Urinary bladder (tissue), 3 donors: ENCODE measurements at regions not wholly inside any gene's neighbourhood (a gene's known extent, or its start where the extent isn't known, plus 50 kb on each side); places are given as distances from the start of the nearest gene placed in this dataset.

ENCODE experiments used
- DNase-seq: peaks from one replicate; pipeline ENCODE4 v3.0.0-alpha.2; 2015; ENCODE audit errors: extremely low spot score
- H3K27ac ChIP-seq: one replicate; pipeline ENCODE4 v1.5.1; 2013; ENCODE audit warnings: low read depth, mild to moderate bottlenecking, moderate library complexity
- H3K36me3 ChIP-seq: one replicate; pipeline ENCODE4 v1.6.1; 2013; ENCODE audit warnings: mild to moderate bottlenecking, moderate library complexity; ENCODE audit not compliant: insufficient read depth
- H3K4me1 ChIP-seq: one replicate; pipeline ENCODE4 v1.6.1; 2013; ENCODE audit warnings: mild to moderate bottlenecking, moderate library complexity; ENCODE audit not compliant: insufficient read depth
- H3K4me3 ChIP-seq: one replicate; pipeline ENCODE4 v1.5.1; 2013; ENCODE audit warnings: low read depth, low read length
- WGBS: extraction: QIAGEN DNeasy Blood & Tissue Kit; methylation state at CpG from one replicate; pipeline ENCODE4 v1.1.7; 2013; 5-methylcytosine and 5-hydroxymethylcytosine counted together
- donor health status: healthy with polysubstance abuse.
- donor health status: healthy.

GRCh38 chr1:29861446-29861845 is 625.1 kb downstream of the PTPRU start:
- Histone ChIP-seq H3K4me1 (no peaks in the 10 kb centered on the region), H3K27ac (no peak overlapping the region), H3K4me3 (no peak overlapping the region), H3K36me3 (no peaks in the 10 kb centered on the region)
- no peak for DNase-seq
- WGBS, result 90% methylated on average over 1 of the region's 1 CpG

GRCh38 chr1:29860681-29861080 is 624.4 kb downstream of the PTPRU start:
- Histone ChIP-seq H3K4me3 (no peak overlapping the region), H3K27ac (no peak overlapping the region), H3K4me1 (no peaks in the 10 kb centered on the region), H3K36me3 (no peaks in the 10 kb centered on the region)
- WGBS, result 99% methylated on average over 2 of the region's 2 CpGs
- no peak for DNase-seq

GRCh38 chr1:29860056-29860455 is 623.7 kb downstream of the PTPRU start:
- 72% methylated on average over 1 of the region's 1 CpG for WGBS
- H3K27ac ChIP-seq, result no peak overlapping the region
- DNase-seq, result no peak
- no peak overlapping the region for H3K4me3 ChIP-seq
- no peaks in the 10 kb centered on the region for H3K36me3 ChIP-seq
- no peaks in the 10 kb centered on the region for H3K4me1 ChIP-seq

GRCh38 chr1:29859126-29859525 is 622.8 kb downstream of the PTPRU start:
- Histone ChIP-seq H3K4me1 (no peaks in the 10 kb centered on the region), H3K27ac (no peak overlapping the region), H3K4me3 (no peak overlapping the region), H3K36me3 (no peaks in the 10 kb centered on the region)
- DNase-seq, result no peak
- WGBS, result 81% methylated on average over 9 of the region's 9 CpGs

- H3K4me3 ChIP-seq, result no peak overlapping the region
- H3K27ac ChIP-seq, result no peak overlapping the region
- no peaks in the 10 kb centered on the region for H3K36me3 ChIP-seq
- H3K4me1 ChIP-seq, result no peaks in the 10 kb centered on the region
- no peak for DNase-seq
- WGBS, result 21% methylated on average over 6 of the region's 6 CpGs
Observed at GRCh38 chr1:29858646-29859045, 622.3 kb downstream of the PTPRU start.

GRCh38 chr1:29856340-29857114 is 620.2 kb downstream of the PTPRU start:
- Histone ChIP-seq H3K4me3 (no peak overlapping the region), H3K27ac (no peak overlapping the region), H3K36me3 (no peaks in the 10 kb centered on the region), H3K4me1 (no peaks in the 10 kb centered on the region)
- no peak for DNase-seq
- 48% methylated on average over 12 of the region's 12 CpGs for WGBS

- Histone ChIP-seq H3K36me3 (no peaks in the 10 kb centered on the region), H3K27ac (no peak overlapping the region), H3K4me3 (no peak overlapping the region), H3K4me1 (no peaks in the 10 kb centered on the region)
- no peak for DNase-seq
- WGBS, result 79% methylated on average over 10 of the region's 10 CpGs
Observed at GRCh38 chr1:29855561-29856160, 619.3 kb downstream of the PTPRU start.

- H3K4me3 ChIP-seq, result no peak overlapping the region
- no peak for DNase-seq
- H3K27ac ChIP-seq, result no peak overlapping the region
- WGBS, result 64% methylated on average over 9 of the region's 9 CpGs
- no peaks in the 10 kb centered on the region for H3K36me3 ChIP-seq
- no peaks in the 10 kb centered on the region for H3K4me1 ChIP-seq
Observed at GRCh38 chr1:29854700-29855276, 618.5 kb downstream of the PTPRU start.

GRCh38 chr1:29853716-29854330 is 617.5 kb downstream of the PTPRU start:
- H3K36me3 ChIP-seq, result no peaks in the 10 kb centered on the region
- 82% methylated on average over 10 of the region's 10 CpGs for WGBS
- DNase-seq, result no peak

GRCh38 chr1:29852248-29852647 is 615.9 kb downstream of the PTPRU start:
- Histone ChIP-seq H3K27ac (no peak overlapping the region), H3K4me3 (no peak overlapping the region), H3K4me1 (no peaks in the 10 kb centered on the region), H3K36me3 (no peaks in the 10 kb centered on the region)
- no peak for DNase-seq
- 81% methylated on average over 9 of the region's 9 CpGs for WGBS

More at GRCh38 chr1:29853716-29854330, 617.5 kb downstream of the PTPRU start:
- Histone ChIP-seq H3K4me3 (no peak overlapping the region), H3K27ac (no peak overlapping the region), H3K4me1 (no peaks in the 10 kb centered on the region)

- no peak overlapping the region for H3K4me3 ChIP-seq
- no peak overlapping the region for H3K27ac ChIP-seq
- H3K4me1 ChIP-seq, result no peaks in the 10 kb centered on the region
- peak; percentile 52 for DNase-seq
- 55% methylated on average over 11 of the region's 11 CpGs for WGBS
- H3K36me3 ChIP-seq, result no peaks in the 10 kb centered on the region
Observed at GRCh38 chr1:29851691-29852090, 615.4 kb downstream of the PTPRU start.

- Histone ChIP-seq H3K4me3 (no peak overlapping the region), H3K27ac (no peak overlapping the region), H3K36me3 (no peaks in the 10 kb centered on the region), H3K4me1 (no peaks in the 10 kb centered on the region)
- 53% methylated on average over 14 of the region's 14 CpGs for WGBS
- no peak for DNase-seq
Observed at GRCh38 chr1:29849991-29850757, 613.9 kb downstream of the PTPRU start.

- Histone ChIP-seq H3K4me3 (no peak overlapping the region), H3K4me1 (no peaks in the 10 kb centered on the region), H3K36me3 (no peaks in the 10 kb centered on the region), H3K27ac (no peak overlapping the region)
- WGBS, result 63% methylated on average over 10 of the region's 10 CpGs
- no peak for DNase-seq
Observed at GRCh38 chr1:29849038-29849750, 612.9 kb downstream of the PTPRU start.
